HG03139 (cell line): ENCODE measurements at regions not wholly inside any gene's neighbourhood (a gene's known extent, or its start where the extent isn't known, plus 50 kb on each side); places are given as distances from the start of the nearest gene placed in this dataset.
A peak's percentile ranks its signal among the peaks of the same experiment; 100 is the strongest.

Source experiments
- ATAC-seq: cut with Tn5 transposase; IDR thresholded peaks from one replicate; pipeline ENCODE4 v1.9.1; 2021; ENCODE audit not compliant: unreplicated experiment

- no peak for ATAC-seq
These were observed 121.1 kb upstream of the ATP6AP2 start for GRCh38 chrX:40459571-40460158.

- no peak for ATAC-seq
These were observed 123.4 kb upstream of the ATP6AP2 start for GRCh38 chrX:40457406-40457805.

- ATAC-seq: no peak
These were observed 128.7 kb upstream of the ATP6AP2 start for GRCh38 chrX:40452031-40452430.

- no peak for ATAC-seq
These were observed 130.6 kb upstream of the ATP6AP2 start for GRCh38 chrX:40449956-40450706.

GRCh38 chrX:40449396-40449795 is 131.4 kb upstream of the ATP6AP2 start:
- ATAC-seq: no peak

- no peak for ATAC-seq
These were observed 132.0 kb upstream of the ATP6AP2 start for GRCh38 chrX:40448793-40449192.

GRCh38 chrX:40446921-40447320 is 133.8 kb upstream of the ATP6AP2 start:
- no peak for ATAC-seq

- ATAC-seq: no peak
These were observed 135.1 kb upstream of the ATP6AP2 start for GRCh38 chrX:40445691-40446090.

- no peak for ATAC-seq
These were observed 135.8 kb upstream of the ATP6AP2 start for GRCh38 chrX:40444798-40445496.

GRCh38 chrX:40444133-40444532 is 136.6 kb upstream of the ATP6AP2 start:
- ATAC-seq: no peak

- ATAC-seq: no peak
These were observed 139.9 kb upstream of the ATP6AP2 start for GRCh38 chrX:40440866-40441265.

GRCh38 chrX:40439625-40440532 is 140.9 kb upstream of the ATP6AP2 start:
- ATAC-seq: no peak

- no peak for ATAC-seq
These were observed 143.4 kb upstream of the ATP6AP2 start for GRCh38 chrX:40437348-40437747.

- ATAC-seq: no peak
These were observed 145.8 kb upstream of the ATP6AP2 start for GRCh38 chrX:40434947-40435346.

- no peak for ATAC-seq
These were observed 146.3 kb upstream of the ATP6AP2 start for GRCh38 chrX:40434443-40434842.

- no peak for ATAC-seq
These were observed 147.6 kb upstream of the ATP6AP2 start for GRCh38 chrX:40433160-40433559.

- ATAC-seq: no peak
These were observed 156.5 kb upstream of the ATP6AP2 start for GRCh38 chrX:40424259-40424658.

GRCh38 chrX:40423299-40423698 is 157.5 kb upstream of the ATP6AP2 start:
- no peak for ATAC-seq

GRCh38 chrX:40422021-40422420 is 158.7 kb upstream of the ATP6AP2 start:
- ATAC-seq: no peak

GRCh38 chrX:40420899-40421729 is 159.7 kb upstream of the ATP6AP2 start:
- ATAC-seq: peak; percentile 58
